NCI-H1930 (cell line): ENCODE measurements at regions not wholly inside any gene's neighbourhood (a gene's known extent, or its start where the extent isn't known, plus 50 kb on each side); places are given as distances from the start of the nearest gene placed in this dataset.
A peak's percentile ranks its signal among the peaks of the same experiment; 100 is the strongest.

Source experiments
- DNase-seq, 2 experiments: peaks; one replicate each; lab custom pipeline; 2025; lab: John Stamatoyannopoulos, UW

GRCh38 chr11:119474682-119475596, 52.0 kb upstream of the THY1 start:
- peak; percentile 28 to 54 for DNase-seq

DNA sequence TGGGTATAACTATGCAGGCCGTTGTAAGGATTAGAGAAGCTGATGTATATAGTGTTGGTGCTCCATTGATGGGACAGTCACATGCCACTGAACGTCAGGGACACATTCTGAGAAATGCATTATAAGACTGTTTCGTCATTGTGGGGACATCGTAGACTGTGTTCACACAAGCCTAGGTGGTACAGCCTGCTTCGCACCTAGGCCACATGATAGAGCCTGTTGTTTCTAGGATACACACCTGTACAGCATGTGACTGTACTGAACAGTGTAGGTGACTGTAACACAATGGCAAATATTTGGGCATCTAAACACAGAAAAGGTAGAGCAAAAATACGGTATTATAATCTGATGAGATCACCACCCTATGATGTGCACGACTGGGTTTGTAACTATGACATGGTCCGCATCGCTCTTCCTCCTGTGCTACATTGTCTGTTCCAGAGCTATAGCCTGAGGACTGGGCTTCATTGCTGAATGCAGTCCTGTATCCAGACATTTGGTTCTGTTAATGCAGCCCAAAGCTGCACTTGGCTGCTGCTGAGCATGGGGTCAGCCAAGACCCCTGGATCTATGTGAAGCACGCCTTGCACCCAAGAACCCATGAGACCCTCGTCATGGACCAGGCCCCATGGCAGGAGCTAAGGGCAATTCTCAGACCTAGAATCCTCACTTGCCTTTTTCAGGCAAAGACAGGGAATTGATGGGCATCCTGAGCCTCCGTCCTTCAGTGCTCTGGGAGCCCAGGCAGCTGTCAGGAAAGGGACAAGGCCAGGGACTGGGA, 51.1 kb upstream of the THY1 start:
- no peak for DNase-seq

- DNase-seq: no peak
Measured at GRCh38 chr11:119473226-119473625, 50.3 kb upstream of the THY1 start.

- no peak for DNase-seq
Measured at GRCh38 chr11:119472856-119473222, 49.9 kb upstream of the THY1 start.
